SK-N-DZ (cell line): ENCODE measurements at regions not wholly inside any gene's neighbourhood (a gene's known extent, or its start where the extent isn't known, plus 50 kb on each side); places are given as distances from the start of the nearest gene placed in this dataset.
A peak's percentile ranks its signal among the peaks of the same experiment; 100 is the strongest.
"Not testable (repeated sequence)": the region's sequence is repeated elsewhere in the genome, so short reads cannot be mapped to it uniquely, and the experiment has no call there.

Source experiments
- DNase-seq: peaks from one replicate; pipeline ENCODE4 v3.0.0-alpha.2; 2015; ENCODE audit warnings: low spot score

DNA sequence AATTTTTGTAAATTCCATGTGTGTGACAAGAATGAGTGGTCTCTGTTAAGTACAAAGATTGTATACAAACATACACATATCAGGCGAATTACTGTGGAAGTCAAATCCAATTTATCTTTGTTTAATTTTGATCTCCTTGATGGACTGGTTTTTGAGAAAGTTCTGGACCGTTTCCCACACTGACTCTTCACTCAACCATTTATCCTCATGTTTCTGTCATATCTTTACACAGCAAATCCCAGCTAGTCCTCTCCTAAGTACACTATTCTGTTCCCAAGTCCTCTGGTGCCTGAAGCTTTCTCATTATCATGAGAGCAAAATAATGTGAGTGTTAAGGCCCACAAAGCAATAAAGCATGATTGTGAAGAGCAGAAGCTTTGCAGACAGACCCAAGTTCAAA lies 189.9 kb downstream of the WNT5A start:
- no peak for DNase-seq

DNA sequence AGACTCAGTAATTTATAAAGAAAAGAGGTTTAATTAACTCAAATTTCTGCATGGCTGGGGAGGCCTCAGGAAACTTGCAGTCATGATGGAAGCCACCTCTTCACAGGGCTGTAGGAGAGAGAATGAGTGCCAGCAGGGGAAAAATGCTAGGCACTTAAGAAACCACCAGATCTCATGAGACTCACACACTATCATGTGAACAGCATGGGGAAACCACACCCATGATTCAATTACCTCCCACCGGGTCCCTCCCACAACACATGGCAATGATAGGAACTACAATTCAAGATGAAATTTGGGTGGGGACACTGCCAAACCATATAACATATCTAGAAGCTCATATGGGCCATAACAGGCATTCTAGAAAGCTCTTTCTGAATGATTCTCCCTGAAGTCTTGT lies 190.3 kb downstream of the WNT5A start:
- DNase-seq, result no peak

DNA sequence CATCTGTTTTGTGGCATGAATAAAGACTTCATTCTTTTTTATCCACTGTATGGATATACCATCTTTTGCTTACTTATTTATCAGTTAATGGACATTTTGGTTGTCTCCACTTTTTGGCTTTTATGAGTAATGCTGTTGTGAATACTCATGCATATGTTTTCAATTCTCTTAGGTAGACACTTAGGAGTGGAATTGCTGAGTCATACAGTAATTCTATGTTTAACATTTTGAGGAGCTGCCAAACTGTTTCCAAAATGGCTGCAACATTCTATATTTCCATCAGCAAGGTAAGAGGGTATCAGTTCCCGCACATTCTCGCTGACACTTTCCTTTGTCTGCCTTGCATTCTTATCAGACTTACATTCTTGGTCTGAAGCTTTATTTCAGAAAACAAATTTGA lies 191.1 kb downstream of the WNT5A start:
- DNase-seq, result no peak

DNA sequence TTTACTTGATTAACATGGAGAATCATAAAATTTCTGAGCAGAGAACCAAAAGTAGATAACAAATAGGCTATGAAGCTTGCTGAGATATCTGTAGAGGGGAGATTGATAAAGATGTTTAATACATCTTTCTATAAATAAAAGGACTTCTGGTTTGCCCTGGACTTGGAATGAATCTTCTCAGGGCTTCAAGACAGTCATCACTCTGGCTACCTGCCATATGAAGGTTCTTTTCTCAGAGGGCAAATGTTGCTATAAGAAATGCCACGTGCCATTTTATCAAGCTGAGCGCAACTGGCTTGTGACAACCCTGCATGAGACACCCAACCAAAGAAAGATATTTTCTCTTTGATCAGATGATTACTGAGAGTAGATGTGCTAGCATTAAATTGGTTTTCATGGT lies 192.5 kb downstream of the WNT5A start:
- DNase-seq, result no peak

DNA sequence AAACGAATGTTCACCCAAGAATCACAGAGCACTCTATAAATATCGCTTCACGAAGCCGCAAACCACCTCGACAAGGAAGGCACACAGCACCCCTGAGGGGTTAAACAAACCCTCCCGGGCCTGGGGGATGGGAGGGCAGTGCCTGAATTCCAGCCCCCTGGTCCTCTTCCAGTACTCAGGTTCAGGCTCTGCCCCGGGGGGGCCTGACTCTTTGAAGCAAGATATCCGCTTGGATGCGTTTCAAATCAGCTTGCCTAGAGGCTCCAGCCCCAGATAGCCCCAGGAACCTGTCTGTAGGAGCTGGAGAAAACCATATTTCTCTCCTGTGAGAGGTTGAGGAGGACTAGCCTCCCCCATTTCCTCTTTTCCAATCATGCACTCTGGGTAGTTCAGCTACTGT lies 194.7 kb downstream of the WNT5A start:
- no peak for DNase-seq

DNA sequence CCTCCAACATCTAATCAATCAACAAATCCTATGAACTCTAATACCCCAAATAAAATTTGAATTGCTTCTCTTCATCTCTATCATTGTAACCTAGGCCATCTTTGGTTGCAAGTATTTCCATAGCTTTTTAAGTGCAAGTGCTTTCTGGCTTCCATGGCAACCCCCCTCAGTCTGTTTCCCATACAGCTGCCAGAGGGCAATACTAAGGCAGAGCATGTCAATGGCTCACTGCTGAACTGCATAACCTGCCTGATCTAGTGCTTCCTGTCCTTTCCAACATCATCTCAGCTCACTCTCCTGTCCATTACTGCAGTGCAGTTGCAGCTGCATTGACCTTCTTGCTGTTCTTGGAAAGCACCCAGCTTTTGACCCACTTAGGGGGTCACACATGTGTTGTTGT lies 198.4 kb downstream of the WNT5A start:
- DNase-seq, result no peak

DNA sequence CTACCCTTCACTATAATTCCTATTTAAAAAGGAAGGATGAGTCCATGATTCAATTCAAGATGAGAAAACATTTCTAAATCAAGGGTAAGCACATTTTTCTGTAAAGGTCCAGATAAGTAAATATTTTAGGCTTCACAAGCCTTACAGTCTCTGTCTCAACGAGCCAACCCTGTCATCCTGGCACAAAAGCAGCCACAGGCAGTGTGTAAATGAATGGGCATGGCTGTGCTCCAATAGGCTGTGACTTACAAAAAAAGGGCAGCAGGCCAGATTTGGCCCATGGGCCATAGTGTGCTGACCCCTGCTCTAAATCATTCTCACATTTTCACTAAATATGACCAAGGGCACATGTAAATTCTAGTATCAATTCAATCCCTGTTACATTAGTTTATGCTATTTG lies 200.4 kb downstream of the WNT5A start:
- no peak for DNase-seq

DNA sequence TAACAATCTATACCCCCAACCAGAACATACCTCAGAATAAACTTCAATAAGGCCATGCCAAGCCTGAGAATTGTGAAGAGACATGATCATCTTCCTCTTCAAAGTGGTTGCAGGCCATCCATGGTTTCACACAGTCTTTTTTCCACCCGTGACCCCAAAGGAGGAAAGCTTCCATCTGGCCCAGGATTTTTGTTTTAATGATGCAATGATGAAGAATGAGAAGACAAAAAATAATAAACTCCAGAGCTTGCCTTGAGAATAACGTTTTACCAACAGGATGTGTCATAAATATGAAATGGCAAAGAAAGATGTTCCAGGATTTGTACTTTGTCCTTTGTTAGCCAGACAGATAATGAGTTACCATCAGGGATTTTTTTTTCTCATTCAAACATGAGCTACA lies 201.9 kb downstream of the WNT5A start:
- no peak for DNase-seq

DNA sequence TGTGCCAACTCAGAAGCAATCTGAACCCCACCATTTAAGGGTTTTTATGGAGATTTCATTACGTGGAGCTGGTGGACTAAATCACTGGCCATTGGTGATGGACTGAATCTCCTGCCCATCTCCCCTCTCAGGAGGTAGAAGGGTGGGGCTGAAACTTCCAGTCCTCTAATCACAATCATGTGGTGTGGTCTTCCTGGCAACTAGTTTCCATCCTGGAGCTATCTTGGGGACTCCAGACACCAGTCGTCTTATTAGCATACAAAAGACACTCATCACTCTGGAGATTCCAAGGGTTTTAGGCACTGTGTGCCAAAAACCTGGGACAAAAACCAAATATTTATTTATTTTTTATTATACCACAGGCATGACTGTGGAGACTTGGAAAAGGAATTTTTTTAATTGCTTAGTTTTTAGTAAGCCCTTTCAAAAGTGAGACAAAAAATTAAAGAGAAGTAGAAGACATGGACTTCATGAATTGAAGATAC lies 203.6 kb downstream of the WNT5A start:
- DNase-seq, result no peak

DNA sequence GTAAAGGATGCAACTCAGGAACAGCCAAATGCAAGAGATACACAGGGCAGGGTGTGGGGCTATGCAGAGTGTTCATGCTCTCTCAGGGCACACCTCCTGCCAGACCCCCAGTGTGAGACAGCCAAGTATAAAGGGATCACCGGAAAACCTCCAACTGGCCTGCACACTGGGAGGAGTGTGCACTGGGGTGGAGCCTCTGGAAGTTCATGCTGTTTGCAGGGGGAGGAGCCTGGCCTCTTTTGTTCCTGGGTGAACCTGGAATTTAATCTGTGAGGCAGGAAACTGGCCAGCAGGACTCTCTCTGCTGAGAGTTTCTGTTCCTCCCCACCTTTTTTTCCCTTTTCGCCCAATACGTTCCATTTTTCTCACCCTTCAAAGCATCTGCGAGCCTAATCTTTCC lies 204.1 kb downstream of the WNT5A start:
- DNase-seq, result peak; percentile 7

DNA sequence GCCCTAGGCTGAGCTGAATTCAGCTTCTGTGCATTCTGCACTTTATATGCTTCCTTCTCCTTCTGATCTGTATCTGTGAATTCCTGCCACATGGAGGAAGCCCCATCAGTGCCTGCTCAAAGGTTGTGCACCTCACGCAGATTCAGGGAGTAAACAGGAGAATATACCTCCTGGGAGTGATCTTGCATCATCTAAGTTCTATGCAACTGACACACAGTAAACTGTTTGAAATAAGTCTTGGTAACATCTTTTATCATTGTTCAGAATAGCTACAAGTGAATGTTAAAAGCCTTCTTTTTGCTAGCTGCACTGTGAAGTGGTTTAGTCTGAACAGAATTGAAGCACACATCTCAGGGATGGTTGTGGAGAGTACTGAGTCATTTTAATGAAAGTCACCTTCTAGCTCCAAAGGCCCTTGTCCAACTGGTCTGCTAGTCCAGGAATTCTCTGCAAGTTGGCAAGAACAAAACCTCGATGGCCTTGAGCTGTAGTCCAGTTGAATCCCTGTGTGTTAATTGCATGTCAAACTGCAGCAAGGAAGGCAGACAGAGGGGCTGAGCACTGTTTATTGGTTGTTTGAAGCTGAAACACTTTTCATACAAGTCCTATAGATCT lies 215.0 kb downstream of the WNT5A start:
- DNase-seq, result no peak

DNA sequence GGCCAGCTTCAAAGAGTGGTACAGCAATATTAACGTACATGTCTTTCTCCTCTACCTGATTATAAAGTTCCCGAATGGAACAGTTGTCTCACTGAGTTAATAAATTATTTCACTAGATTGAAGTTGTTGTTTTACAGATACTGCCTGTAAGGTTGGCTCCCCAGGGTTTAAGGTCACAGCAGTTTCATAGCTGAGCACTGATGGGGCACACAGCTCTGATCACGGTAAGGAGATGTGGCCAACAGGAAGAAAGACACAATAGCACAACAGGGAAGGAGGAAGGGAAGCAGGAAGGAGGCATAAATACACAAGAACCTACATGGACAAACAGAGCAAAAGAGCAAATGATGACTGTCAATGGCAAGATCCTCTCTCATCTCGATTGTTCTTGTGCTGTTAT lies 215.6 kb downstream of the WNT5A start:
- no peak for DNase-seq

DNA sequence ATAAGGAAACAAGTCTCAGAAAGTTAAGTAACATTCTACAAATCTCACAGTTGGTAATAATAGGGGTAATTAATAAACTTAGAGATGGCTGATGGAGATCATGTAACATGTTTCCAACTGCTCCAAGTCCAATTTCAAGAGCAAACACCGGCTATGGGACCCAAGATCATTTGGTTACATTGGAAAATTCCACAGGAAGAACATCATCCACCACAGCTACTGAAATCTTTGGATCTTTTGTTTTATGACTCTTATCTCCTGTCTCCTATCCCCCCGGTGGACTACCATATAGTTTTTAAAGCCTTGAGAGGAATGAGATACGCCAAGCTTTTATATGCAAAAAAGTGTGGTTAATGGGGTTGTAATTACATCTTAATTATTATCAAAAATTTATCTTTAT lies 216.1 kb downstream of the WNT5A start:
- no peak for DNase-seq

DNA sequence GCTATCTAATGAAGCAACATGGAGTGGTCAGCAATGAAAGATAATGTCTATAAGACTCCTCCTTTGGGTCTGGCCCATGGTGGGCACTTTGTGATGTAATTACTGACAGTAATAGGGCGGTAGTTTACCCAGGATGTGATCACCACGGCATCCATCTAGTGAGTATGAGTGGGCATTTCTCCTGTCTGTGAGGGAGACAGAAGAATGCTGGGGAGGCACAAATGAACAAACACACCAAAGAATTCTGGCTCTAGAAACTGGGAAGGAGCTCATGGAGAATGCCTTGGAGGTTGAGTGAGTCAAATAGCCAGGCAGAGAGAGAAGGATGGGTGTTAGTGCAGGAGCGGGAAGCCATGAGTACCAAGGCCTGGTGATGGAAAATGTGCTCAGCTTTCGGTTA lies 217.5 kb downstream of the WNT5A start:
- DNase-seq, result no peak

DNA sequence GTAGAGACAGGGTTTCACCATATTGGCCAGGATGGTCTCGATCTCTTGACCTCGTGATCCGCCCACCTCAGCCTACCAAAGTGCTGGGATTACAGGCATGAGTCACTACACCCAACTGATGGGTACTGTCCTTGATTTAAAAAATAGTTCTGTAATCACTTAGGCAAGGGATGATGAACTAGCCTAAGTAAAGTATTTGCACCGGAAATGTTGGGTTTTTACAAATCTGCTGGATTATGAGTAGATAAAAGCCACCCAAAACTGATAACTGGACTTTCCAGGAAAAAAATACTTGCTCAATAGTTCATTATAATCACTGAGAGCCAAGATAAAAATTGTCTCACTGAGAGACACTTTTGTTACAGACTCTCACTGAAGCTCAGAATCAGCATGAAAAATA lies 218.0 kb downstream of the WNT5A start:
- DNase-seq, result no peak

DNA sequence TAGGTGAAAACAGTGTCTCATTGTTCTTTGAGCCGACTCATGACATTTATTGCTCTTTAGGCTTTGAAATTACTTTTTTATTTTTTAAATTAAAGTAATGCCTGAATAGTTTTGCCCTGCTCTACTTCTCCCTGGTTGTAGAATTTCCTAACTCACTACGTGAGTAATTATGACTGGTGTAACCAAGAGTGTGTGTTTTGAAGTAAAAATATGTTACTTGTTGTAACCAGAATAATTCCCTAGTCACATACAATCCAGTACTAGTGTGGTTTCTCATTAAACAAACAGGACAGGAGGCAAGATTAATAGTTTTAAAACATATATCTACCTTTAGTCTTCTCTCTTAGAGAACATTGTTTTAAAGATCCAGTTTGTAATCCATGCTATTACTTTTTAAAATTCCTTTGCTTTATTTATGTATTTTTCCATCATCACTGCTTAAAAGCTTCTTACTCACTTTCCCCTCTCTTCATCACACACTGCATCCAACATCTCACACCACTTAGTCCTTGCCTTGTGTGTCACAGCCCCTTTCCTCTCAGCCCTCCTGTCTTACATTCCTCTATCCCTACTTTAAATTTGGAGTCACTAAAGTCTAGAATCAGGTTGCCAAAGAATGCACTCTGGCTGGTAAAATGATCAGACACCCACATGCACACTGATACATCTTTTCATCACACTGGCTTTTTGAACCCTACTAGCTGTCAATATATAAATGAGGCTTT lies 219.7 kb downstream of the WNT5A start:
- no peak for DNase-seq

DNA sequence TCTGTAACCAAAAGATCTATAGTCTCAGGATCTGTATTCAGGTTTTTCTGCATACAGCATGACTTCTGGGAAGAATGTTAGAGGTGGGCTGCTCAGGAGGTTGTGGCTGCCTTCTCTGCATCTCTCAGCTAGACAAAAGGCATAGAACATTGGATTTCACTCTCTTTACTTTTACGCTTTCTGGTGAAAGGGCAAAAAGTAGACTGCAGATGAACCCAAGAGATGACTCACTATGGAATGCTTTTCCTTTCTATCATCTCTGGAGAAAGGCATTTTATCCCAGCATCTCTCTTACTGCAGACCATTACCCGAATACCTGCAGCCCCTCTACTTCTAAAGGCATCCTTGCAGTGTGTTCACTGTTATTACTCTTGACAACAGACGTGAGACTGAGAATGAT lies 222.2 kb downstream of the WNT5A start:
- no peak for DNase-seq

DNA sequence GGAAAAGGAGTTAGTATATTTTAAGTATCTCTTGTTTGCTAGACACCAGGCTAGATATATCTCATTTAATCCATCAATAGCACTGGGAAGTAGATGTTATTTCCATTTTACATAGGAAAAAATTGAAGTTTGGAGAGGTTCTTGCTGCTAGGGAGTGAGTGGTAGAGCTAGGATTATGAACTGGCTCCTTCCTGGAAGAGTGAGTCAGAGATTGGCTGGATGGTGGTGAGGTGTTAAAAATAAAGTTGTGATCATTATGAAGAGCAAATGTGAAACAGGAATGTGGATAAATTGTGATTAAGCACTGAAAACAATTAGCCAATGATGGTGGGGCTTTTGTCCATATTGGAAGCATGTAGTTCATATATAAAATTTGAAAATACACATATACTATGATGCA lies 234.2 kb downstream of the WNT5A start:
- DNase-seq, result no peak

DNA sequence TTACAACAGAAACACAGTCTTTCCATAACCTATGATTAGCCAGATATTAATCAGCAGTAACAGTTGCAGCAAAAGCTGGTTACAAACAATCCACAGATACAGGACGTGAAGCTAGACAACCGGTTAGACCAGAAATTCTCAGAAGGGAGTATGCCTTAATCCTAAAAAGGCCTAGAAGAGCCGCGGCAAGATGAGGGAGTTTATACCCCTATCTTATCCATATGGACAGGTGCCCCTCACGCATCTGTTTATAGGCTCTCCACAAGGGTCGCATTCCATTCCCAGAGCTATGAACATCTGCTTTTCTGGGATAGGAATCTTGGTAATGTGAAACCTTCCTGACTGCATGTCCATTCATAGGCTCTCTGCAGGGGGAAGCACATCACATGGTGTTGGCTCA lies 237.9 kb downstream of the WNT5A start:
- DNase-seq, result not testable (repeated sequence)

DNA sequence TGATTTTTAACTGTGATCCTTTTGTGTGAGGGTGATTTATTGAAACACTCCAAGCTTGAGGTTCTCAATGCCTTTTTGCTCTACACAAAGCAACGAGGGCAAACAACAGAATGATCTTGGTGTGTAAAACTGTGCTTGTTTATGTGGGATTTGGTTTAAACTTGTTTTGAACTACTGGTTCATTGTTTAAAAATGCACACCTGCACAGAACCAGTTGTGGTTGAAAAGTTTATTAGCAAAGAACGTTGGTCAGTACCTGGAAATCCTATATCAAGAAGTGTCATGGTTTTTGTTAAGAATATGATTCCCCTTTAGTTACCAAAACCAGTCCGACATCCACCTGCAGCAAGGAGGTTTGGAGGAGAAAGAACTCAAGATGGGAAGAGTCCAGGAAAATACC lies 239.4 kb downstream of the WNT5A start:
- DNase-seq, result no peak

DNA sequence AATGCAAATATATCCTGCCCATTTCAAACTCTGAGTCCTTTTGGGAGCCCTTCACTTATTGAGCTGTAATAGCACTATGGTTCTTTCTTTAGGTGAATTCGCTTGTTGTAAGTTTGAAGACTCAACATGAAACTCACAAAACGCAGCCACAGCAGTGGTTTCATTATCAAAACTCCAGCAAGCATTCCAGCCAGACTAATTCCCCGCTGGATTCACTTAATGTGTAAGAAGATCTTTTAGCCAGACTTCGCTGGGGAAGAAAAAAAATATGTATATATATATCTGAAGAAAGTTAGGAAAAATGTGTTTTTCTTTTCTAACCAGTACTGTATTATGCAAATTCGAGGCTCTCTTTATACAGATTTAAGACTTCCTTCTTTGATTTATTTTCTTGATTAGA lies 241.1 kb downstream of the WNT5A start:
- no peak for DNase-seq

DNA sequence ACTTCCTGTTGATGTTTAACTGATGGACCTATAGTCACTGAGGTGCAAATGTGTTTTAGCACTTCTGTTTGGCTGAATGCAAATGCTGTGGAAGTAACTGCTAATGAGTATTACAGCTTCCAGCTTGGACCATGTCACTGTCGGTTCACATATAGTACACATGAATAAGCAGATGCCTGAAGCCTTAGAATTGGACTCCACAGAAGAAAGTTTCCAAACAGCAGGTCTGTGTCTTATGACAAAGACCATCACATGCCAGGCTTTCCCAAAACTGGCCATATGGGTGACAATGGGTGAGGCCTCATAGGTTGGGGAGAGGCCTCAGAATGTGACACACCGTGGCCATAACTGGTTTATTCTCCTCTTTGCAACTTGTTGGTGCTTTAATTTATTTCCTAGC lies 241.8 kb downstream of the WNT5A start:
- no peak for DNase-seq

DNA sequence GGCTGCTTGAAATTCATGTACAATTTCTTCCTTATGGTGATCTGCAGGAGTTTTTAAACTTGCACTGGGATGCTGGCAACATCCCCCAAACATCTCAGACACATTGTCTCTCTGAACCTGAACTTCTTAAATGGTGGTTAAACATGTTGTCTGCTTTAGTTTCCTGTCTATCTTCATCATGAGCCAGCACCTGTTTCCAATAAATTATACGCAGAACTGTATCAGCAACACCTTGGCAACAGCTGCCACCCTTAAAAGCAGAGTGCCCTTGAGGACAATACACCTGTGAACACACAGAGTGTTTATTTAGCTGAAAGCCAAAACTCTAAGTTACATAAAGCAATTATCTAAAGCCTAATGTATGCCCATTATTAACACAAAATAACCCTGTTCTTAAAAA lies 242.9 kb downstream of the WNT5A start:
- DNase-seq, result no peak

DNA sequence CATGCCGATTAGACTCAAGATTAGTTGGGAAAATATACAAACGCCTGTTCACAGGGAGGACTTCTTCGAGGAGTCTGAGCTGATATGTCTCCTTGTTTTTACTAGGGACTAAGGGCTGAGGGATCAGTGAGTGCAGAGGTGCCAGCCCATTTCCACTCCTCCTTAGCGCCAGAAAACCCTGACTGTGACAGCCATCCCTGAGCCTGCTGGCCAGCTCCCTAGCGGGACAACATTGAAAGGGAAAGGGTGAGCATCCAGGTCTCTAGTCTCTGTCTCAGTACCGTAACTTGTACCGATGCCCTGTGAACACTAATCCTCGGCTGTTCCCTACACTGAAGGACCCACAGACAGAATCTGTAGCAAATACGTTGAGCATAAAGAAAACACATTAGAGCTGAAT lies 243.4 kb downstream of the WNT5A start:
- no peak for DNase-seq
